ENCODE measurements at regions not wholly inside any gene's neighbourhood (a gene's known extent, or its start where the extent isn't known, plus 50 kb on each side); places are given as distances from the start of the nearest gene placed in this dataset.

GRCh38 chr5:104050436-104050835 is 487.8 kb upstream of the NUDT12 start:
- Histone ChIP-seq H3K9me3 (ENCODE audit: control insufficient read depth in 4 of 4, low read length in 3 of 4) (no peaks in the 10 kb centered on the region), H3K27me3 (ENCODE audit: control insufficient read depth in 4 of 4, insufficient read depth in 4 of 4, low read length in 3 of 4) (peaks cover 0 to 3% (median 0%) of the 10 kb centered on the region in 4 donors), H3K36me3 (ENCODE audit: control insufficient read depth in 4 of 4, insufficient read depth in 3 of 4, low read depth in 1 of 4, low read length in 3 of 4) (no peaks in the 10 kb centered on the region), H3K9ac (ENCODE audit: low read depth in 1 of 2, low read length in 2 of 2) (no peak overlapping the region), H3K4me1 (ENCODE audit: control insufficient read depth in 4 of 4, insufficient read depth in 4 of 4, low read length in 3 of 4) (no peaks in the 10 kb centered on the region), H3K27ac (ENCODE audit: low read depth in 1 of 2, low read length in 2 of 2) (no peak overlapping the region), H3K4me3 (ENCODE audit: low read depth in 1 of 3, low read length in 3 of 3) (no peak overlapping the region)
- DNase-seq (ENCODE audit: low spot score), result no peak
- TF ChIP-seq FOXA2 (IDR thresholded peaks at IDR 0.05), result no peak
- no peak for TF ChIP-seq GABPA (IDR thresholded peaks at IDR 0.05 in 1 of 2, conservative IDR thresholded peaks at IDR 0.05 in 1 of 2)
- TF ChIP-seq JUND (IDR thresholded peaks at IDR 0.05), result no peak
- TF ChIP-seq EGR1 (IDR thresholded peaks at IDR 0.05; ENCODE audit: low read depth in 2 of 2), result no peak
- no peak for TF ChIP-seq NR2F2 (IDR thresholded peaks at IDR 0.05)
- TF ChIP-seq HNF4A (conservative IDR thresholded peaks at IDR 0.05), result no peak
- no peak for TF ChIP-seq HNF4G (IDR thresholded peaks at IDR 0.05)
- TF ChIP-seq TAF1 (conservative IDR thresholded peaks at IDR 0.05), result no peak
- no peak for TF ChIP-seq MAX (IDR thresholded peaks at IDR 0.05)
- TF ChIP-seq FOXA1 (IDR thresholded peaks at IDR 0.05), result no peak
- no peak for TF ChIP-seq REST (IDR thresholded peaks at IDR 0.05)
- no peak for TF ChIP-seq CTCF (IDR thresholded peaks at IDR 0.05; ENCODE audit: low read depth, low read length, missing input control)
- no peak for TF ChIP-seq YY1 (IDR thresholded peaks at IDR 0.05)
- TF ChIP-seq ATF3 (IDR thresholded peaks at IDR 0.05), result no peak

GRCh38 chr5:104049752-104050151 is 487.2 kb upstream of the NUDT12 start:
- Histone ChIP-seq H3K27ac (ENCODE audit: low read depth in 1 of 2, low read length in 2 of 2) (no peak overlapping the region), H3K9me3 (ENCODE audit: control insufficient read depth in 4 of 4, low read length in 3 of 4) (no peaks in the 10 kb centered on the region), H3K36me3 (ENCODE audit: control insufficient read depth in 4 of 4, insufficient read depth in 3 of 4, low read depth in 1 of 4, low read length in 3 of 4) (no peaks in the 10 kb centered on the region), H3K27me3 (ENCODE audit: control insufficient read depth in 4 of 4, insufficient read depth in 4 of 4, low read length in 3 of 4) (peaks cover 0 to 3% (median 0%) of the 10 kb centered on the region in 4 donors), H3K9ac (ENCODE audit: low read depth in 1 of 2, low read length in 2 of 2) (no peak overlapping the region), H3K4me1 (ENCODE audit: control insufficient read depth in 4 of 4, insufficient read depth in 4 of 4, low read length in 3 of 4) (no peaks in the 10 kb centered on the region), H3K4me3 (ENCODE audit: low read depth in 1 of 3, low read length in 3 of 3) (no peak overlapping the region)
- 89% methylated on average over 8 of the region's 8 CpGs for WGBS
- no peak for TF ChIP-seq MAX (IDR thresholded peaks at IDR 0.05)
- TF ChIP-seq REST (IDR thresholded peaks at IDR 0.05), result no peak
- TF ChIP-seq RXRA (IDR thresholded peaks at IDR 0.05), result no peak
- no peak for TF ChIP-seq CTCF (IDR thresholded peaks at IDR 0.05; ENCODE audit: low read depth, low read length, missing input control)
- no peak for DNase-seq (ENCODE audit: low spot score)

Data from liver (tissue), 8 donors.